Esophagus muscularis mucosa (tissue), 4 donors: ENCODE measurements at regions not wholly inside any gene's neighbourhood (a gene's known extent, or its start where the extent isn't known, plus 50 kb on each side); places are given as distances from the start of the nearest gene placed in this dataset.

Experiments used
- DNase-seq: peaks from one replicate; pipeline ENCODE4 v3.0.0-alpha.2; 2017; ENCODE audit errors: extremely low spot score
- H3K27ac ChIP-seq, 4 donors: fragments of 200-600 bp; sonication (generic); replicated peaks in 1 of 4; 1 replicate in 3 of 4; 2 replicates in 1 of 4; pipeline ENCODE4 v1.5.1; 2016 to 2019; ENCODE audit warnings: mild to moderate bottlenecking in 1 of 4
- H3K27me3 ChIP-seq, 4 donors: fragments of 200-600 bp; sonication (generic); one replicate each; pipeline versions ENCODE4 v1.5.1 to v1.6.0; 2016 to 2019
- H3K36me3 ChIP-seq, 4 donors: fragments of 200-600 bp; sonication (generic); one replicate each; pipeline ENCODE4 v1.5.1; 2016 to 2019
- H3K4me1 ChIP-seq, 4 donors: fragments of 200-600 bp; sonication (generic); one replicate each; pipeline ENCODE4 v1.5.1; 2016 to 2019
- H3K4me3 ChIP-seq, 4 donors: fragments of 200-600 bp; sonication (generic); 1 replicate in 2 of 4; 2 replicates in 2 of 4; pipeline ENCODE4 v1.5.1; 2016 to 2019; ENCODE audit warnings: mild to moderate bottlenecking in 4 of 4, moderate library complexity in 1 of 4
- H3K9me3 ChIP-seq, 4 donors: fragments of 200-600 bp; sonication (generic); 1 replicate in 3 of 4; 2 replicates in 1 of 4; pipeline ENCODE4 v1.5.1; 2016 to 2019
- EP300 ChIP-seq: sonication (generic); formaldehyde crosslinking; IDR thresholded peaks from one replicate; pipeline ENCODE4 v1.6.1; 2017; ENCODE audit warnings: antibody characterized with exemption
- POLR2A ChIP-seq: fragments of 450-650 bp; IDR thresholded peaks from one replicate; pipeline ENCODE4 v1.6.1; 2017; ENCODE audit warnings: antibody characterized with exemption, moderate library complexity, mild to moderate bottlenecking, low read depth
- POLR2AphosphoS5 ChIP-seq, 2 donors: sonication (generic); formaldehyde crosslinking; IDR thresholded peaks; one replicate each; pipeline ENCODE4 v1.6.1; 2017; ENCODE audit warnings: antibody characterized with exemption in 2 of 2
- WGBS: methylation state at CpG from one replicate; pipeline ENCODE4 v1.1.5; 2018; 5-methylcytosine and 5-hydroxymethylcytosine counted together
- intact Hi-C: fragments of 100-400 bp; cut with DNase I; formaldehyde crosslinking; loops from one replicate; pipeline ENCODE4 v1.15.1; 2023
- TF ChIP-seq, protein P1 (sequence below), 3 experiments: fragments of 200-600 bp in 2 of 3; fragments of 450-650 bp in 1 of 3; sonication (generic) in 2 of 3; IDR thresholded peaks; one replicate each; pipeline ENCODE4 v1.5.1; 2017 to 2019; ENCODE audit warnings: antibody characterized with exemption in 3 of 3, mild to moderate bottlenecking in 2 of 3, moderate library complexity in 1 of 3

GRCh38 chr11:70766901-70767300, 368.6 kb downstream of the CTTN start:
- H3K4me3 ChIP-seq, result no peak overlapping the region
- H3K27me3 ChIP-seq, result no peaks in the 10 kb centered on the region
- TF ChIP-seq EP300 (no peak), POLR2A (no peak), POLR2AphosphoS5 (IDR thresholded peaks at IDR 0.05) (no peak)
- TF ChIP-seq, protein P1, sequence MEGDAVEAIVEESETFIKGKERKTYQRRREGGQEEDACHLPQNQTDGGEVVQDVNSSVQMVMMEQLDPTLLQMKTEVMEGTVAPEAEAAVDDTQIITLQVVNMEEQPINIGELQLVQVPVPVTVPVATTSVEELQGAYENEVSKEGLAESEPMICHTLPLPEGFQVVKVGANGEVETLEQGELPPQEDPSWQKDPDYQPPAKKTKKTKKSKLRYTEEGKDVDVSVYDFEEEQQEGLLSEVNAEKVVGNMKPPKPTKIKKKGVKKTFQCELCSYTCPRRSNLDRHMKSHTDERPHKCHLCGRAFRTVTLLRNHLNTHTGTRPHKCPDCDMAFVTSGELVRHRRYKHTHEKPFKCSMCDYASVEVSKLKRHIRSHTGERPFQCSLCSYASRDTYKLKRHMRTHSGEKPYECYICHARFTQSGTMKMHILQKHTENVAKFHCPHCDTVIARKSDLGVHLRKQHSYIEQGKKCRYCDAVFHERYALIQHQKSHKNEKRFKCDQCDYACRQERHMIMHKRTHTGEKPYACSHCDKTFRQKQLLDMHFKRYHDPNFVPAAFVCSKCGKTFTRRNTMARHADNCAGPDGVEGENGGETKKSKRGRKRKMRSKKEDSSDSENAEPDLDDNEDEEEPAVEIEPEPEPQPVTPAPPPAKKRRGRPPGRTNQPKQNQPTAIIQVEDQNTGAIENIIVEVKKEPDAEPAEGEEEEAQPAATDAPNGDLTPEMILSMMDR (IDR thresholded peaks at IDR 0.05), result no peak
- no peak overlapping the region for H3K27ac ChIP-seq
- H3K4me1 ChIP-seq, result no peaks in the 10 kb centered on the region
- H3K9me3 ChIP-seq, result no peaks in the 10 kb centered on the region
- intact Hi-C loops, result no loop called here
- no peaks in the 10 kb centered on the region for H3K36me3 ChIP-seq
- WGBS, result 94% methylated on average over 8 of the region's 8 CpGs
- DNase-seq, result no peak

GRCh38 chr11:70768346-70769095, 370.2 kb downstream of the CTTN start:
- no peak overlapping the region for H3K27ac ChIP-seq
- 87% methylated on average over 9 of the region's 10 CpGs for WGBS
- intact Hi-C loops, result no loop called here
- H3K4me1 ChIP-seq, result no peaks in the 10 kb centered on the region
- H3K27me3 ChIP-seq, result no peaks in the 10 kb centered on the region
- H3K36me3 ChIP-seq, result no peaks in the 10 kb centered on the region
- no peak overlapping the region for H3K4me3 ChIP-seq
- DNase-seq, result no peak
- no peaks in the 10 kb centered on the region for H3K9me3 ChIP-seq
- TF ChIP-seq, protein P1 (IDR thresholded peaks at IDR 0.05), result no peak
- TF ChIP-seq POLR2AphosphoS5 (IDR thresholded peaks at IDR 0.05) (no peak), POLR2A (no peak), EP300 (no peak)

DNA sequence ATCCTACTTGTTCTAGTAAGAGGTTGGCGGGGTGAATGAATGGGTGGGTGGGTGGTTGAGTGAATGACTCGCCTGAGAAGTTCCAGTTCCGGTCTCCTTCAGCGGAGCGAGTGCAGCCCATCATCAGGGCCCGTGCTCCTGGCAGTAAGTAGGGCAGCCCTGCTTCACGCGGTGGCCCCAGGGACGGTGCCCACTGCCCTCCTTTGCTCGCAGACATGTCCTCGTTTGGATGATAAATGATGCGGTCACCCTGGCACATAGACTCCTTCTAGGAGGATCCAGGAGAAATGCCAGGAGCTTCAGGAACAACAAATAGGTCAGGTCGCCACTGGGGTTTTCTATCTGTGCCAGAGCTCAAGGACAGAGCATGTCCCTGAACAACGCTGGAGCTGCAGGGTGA, 370.8 kb downstream of the CTTN start:
- no peaks in the 10 kb centered on the region for H3K9me3 ChIP-seq
- H3K4me1 ChIP-seq, result no peaks in the 10 kb centered on the region
- no peak overlapping the region for H3K27ac ChIP-seq
- 94% methylated on average over 12 of the region's 14 CpGs for WGBS
- no peak for DNase-seq
- no peaks in the 10 kb centered on the region for H3K36me3 ChIP-seq
- no peaks in the 10 kb centered on the region for H3K27me3 ChIP-seq
- no peak for TF ChIP-seq POLR2A
- TF ChIP-seq, protein P1 (IDR thresholded peaks at IDR 0.05), result no peak
- TF ChIP-seq POLR2AphosphoS5 (IDR thresholded peaks at IDR 0.05), result no peak
- TF ChIP-seq EP300, result no peak
- intact Hi-C loops, result no loop called here
- H3K4me3 ChIP-seq, result no peak overlapping the region

GRCh38 chr11:70769521-70769920, 371.2 kb downstream of the CTTN start:
- no peaks in the 10 kb centered on the region for H3K4me1 ChIP-seq
- H3K27me3 ChIP-seq, result no peaks in the 10 kb centered on the region
- WGBS, result 81% methylated on average over 7 of the region's 8 CpGs
- DNase-seq, result no peak
- intact Hi-C loops, result no loop called here
- H3K4me3 ChIP-seq, result no peak overlapping the region
- H3K36me3 ChIP-seq, result no peaks in the 10 kb centered on the region
- no peak overlapping the region for H3K27ac ChIP-seq
- no peaks in the 10 kb centered on the region for H3K9me3 ChIP-seq
- TF ChIP-seq POLR2A (no peak), POLR2AphosphoS5 (IDR thresholded peaks at IDR 0.05) (no peak), EP300 (no peak)
- TF ChIP-seq, protein P1 (IDR thresholded peaks at IDR 0.05), result no peak
